ENCODE measurements at regions not wholly inside any gene's neighbourhood (a gene's known extent, or its start where the extent isn't known, plus 50 kb on each side); places are given as distances from the start of the nearest gene placed in this dataset.

DNA sequence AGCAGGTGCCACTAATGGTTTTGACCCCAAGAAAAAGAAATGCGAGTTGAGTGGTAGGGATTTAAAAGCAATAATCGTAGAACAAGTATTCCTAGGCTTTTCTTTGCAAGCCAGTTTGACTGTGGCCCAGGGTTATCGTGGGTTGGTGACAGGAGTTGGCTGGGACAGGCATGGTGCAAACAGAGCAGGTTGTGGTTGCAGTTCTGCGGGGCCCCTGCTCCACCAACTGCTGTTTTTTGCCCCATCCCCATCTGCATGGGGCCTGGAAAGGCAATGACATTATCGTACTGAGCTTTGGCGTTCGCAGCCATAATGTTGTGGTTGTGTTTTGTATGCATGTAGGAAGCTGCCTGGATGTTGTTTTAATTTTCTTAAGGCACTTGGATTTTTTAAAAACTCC, 274.0 kb downstream of the TSN start:
- FAIRE-seq (no peak), DNase-seq (no peak)
- H3K4me1 ChIP-seq (ENCODE audit: control insufficient read depth in 2 of 3, insufficient read depth in 2 of 3, low read depth in 1 of 3, low read length in 3 of 3), result peaks cover 0 to 2% (median 0%) of the 10 kb centered on the region in 3 donors
- no peaks in the 10 kb centered on the region for H3K36me3 ChIP-seq (ENCODE audit: control insufficient read depth in 2 of 3, insufficient read depth in 3 of 3, low read length in 3 of 3)
- no peak overlapping the region for H3K4me3 ChIP-seq (ENCODE audit: low read length in 3 of 3)
- no peak overlapping the region for H3K27ac ChIP-seq (ENCODE audit: low read depth in 2 of 2, low read length in 2 of 2)
- H3K9me3 ChIP-seq (ENCODE audit: control insufficient read depth in 2 of 3, insufficient read depth in 1 of 3, low read length in 3 of 3), result no peaks in the 10 kb centered on the region
- H3K27me3 ChIP-seq (ENCODE audit: control insufficient read depth, insufficient read depth, low read length), result no peaks in the 10 kb centered on the region
- TF ChIP-seq, protein P1, sequence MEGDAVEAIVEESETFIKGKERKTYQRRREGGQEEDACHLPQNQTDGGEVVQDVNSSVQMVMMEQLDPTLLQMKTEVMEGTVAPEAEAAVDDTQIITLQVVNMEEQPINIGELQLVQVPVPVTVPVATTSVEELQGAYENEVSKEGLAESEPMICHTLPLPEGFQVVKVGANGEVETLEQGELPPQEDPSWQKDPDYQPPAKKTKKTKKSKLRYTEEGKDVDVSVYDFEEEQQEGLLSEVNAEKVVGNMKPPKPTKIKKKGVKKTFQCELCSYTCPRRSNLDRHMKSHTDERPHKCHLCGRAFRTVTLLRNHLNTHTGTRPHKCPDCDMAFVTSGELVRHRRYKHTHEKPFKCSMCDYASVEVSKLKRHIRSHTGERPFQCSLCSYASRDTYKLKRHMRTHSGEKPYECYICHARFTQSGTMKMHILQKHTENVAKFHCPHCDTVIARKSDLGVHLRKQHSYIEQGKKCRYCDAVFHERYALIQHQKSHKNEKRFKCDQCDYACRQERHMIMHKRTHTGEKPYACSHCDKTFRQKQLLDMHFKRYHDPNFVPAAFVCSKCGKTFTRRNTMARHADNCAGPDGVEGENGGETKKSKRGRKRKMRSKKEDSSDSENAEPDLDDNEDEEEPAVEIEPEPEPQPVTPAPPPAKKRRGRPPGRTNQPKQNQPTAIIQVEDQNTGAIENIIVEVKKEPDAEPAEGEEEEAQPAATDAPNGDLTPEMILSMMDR (IDR thresholded peaks at IDR 0.05; ENCODE audit: borderline replicate concordance, extremely low read depth, insufficient read depth), result no peak
- H3K9ac ChIP-seq (ENCODE audit: low read length in 3 of 3), result no peak overlapping the region
- intact Hi-C loops (cut with DNase I), result no loop called here

DNA sequence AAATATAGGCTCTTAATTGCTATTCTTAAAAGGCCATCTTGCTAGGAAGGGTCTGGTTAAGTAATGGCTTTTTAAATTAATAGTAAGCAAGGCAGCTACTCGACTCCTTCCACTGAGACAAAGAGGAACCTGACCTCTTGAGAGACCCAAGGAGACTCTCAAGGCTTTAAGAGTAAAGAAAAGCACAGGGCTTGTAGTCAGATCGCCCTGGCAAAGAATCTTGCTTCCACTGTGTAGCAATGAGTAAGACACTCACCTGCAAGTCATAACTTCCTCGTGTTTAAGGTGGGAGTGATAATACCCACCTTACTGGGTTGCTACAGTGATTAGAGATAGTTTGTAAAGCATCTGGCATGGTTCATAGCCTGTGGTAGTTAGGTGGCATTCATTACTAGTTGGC, 274.5 kb downstream of the TSN start:
- no peak for DNase-seq
- Histone ChIP-seq H3K36me3 (ENCODE audit: control insufficient read depth in 2 of 3, insufficient read depth in 3 of 3, low read length in 3 of 3) (no peaks in the 10 kb centered on the region), H3K4me3 (ENCODE audit: low read length in 3 of 3) (no peak overlapping the region), H3K9ac (ENCODE audit: low read length in 3 of 3) (no peak overlapping the region), H3K27me3 (ENCODE audit: control insufficient read depth, insufficient read depth, low read length) (no peaks in the 10 kb centered on the region), H3K9me3 (ENCODE audit: control insufficient read depth in 2 of 3, insufficient read depth in 1 of 3, low read length in 3 of 3) (no peaks in the 10 kb centered on the region), H3K27ac (ENCODE audit: low read depth in 2 of 2, low read length in 2 of 2) (no peak overlapping the region), H3K4me1 (ENCODE audit: control insufficient read depth in 2 of 3, insufficient read depth in 2 of 3, low read depth in 1 of 3, low read length in 3 of 3) (peaks cover 0 to 2% (median 0%) of the 10 kb centered on the region in 3 donors)
- FAIRE-seq, result no peak
- intact Hi-C loops (cut with DNase I), result no loop called here
- TF ChIP-seq, protein P1 (IDR thresholded peaks at IDR 0.05; ENCODE audit: borderline replicate concordance, extremely low read depth, insufficient read depth), result no peak

DNA sequence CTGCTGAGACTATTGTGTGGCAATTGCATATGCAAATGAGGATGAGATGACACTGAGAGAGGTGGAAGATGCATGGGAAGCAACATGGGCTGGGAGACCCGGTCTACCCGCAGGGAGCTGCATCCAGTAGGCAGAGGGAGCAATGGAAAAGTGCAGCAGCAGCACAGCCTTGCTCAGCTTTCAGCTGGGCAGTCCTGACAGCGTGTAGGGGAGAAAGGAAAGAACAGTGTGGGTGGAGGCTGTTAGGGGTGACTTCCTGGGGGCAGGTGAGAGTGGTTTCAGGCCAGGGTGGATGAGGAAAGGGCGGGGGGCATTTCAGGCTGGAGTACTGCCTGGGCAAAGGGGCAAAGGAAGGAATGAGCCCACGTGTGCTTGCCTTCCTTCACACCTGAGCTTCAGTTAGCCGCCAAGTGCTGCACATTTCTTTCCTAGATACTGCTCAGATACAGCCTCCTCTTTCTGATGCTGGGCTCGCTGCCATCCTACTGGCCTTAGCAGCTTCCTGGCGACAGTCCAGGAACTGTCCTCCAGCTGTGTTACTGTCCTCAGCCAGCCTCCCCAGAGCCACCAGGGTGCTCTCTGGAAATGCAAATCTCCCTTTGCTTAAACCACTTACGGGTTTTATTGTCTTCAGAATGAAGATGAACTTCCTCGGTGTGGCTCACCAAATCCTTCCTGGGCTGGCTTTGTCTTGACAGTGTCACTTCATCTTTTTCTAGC, 276.3 kb downstream of the TSN start:
- no peak overlapping the region for H3K9ac ChIP-seq (ENCODE audit: low read length in 3 of 3)
- H3K27me3 ChIP-seq (ENCODE audit: control insufficient read depth, insufficient read depth, low read length), result no peaks in the 10 kb centered on the region
- DNase-seq (no peak), FAIRE-seq (no peak)
- H3K9me3 ChIP-seq (ENCODE audit: control insufficient read depth in 2 of 3, insufficient read depth in 1 of 3, low read length in 3 of 3), result no peaks in the 10 kb centered on the region
- intact Hi-C loops (cut with DNase I), result no loop called here
- no peak overlapping the region for H3K27ac ChIP-seq (ENCODE audit: low read depth in 2 of 2, low read length in 2 of 2)
- H3K4me1 ChIP-seq (ENCODE audit: control insufficient read depth in 2 of 3, insufficient read depth in 2 of 3, low read depth in 1 of 3, low read length in 3 of 3), result peaks cover 0 to 2% (median 0%) of the 10 kb centered on the region in 3 donors
- no peak overlapping the region for H3K4me3 ChIP-seq (ENCODE audit: low read length in 3 of 3)
- H3K36me3 ChIP-seq (ENCODE audit: control insufficient read depth in 2 of 3, insufficient read depth in 3 of 3, low read length in 3 of 3), result no peaks in the 10 kb centered on the region
- TF ChIP-seq, protein P1 (IDR thresholded peaks at IDR 0.05; ENCODE audit: borderline replicate concordance, extremely low read depth, insufficient read depth), result no peak

DNA sequence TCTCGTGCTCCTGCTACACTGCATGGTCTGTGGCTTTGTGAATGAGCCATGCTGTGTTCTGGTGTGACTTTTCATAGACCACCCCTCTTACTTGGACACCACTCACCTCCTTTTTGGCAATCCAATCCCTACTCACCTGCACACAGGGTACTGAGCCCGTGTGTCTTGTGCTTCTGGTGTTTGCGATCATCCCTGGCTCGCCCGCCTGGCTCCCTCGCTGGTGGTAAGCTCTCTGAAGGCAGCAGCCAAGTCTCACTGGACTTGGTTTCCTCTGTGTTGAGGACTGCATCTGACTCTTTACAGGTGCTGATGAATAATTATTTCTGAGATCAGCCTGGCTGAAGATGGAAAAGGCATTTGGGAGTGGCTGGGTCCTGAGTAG, 276.8 kb downstream of the TSN start:
- TF ChIP-seq, protein P1 (IDR thresholded peaks at IDR 0.05; ENCODE audit: borderline replicate concordance, extremely low read depth, insufficient read depth), result no peak
- FAIRE-seq (no peak), DNase-seq (no peak)
- Histone ChIP-seq H3K9ac (ENCODE audit: low read length in 3 of 3) (no peak overlapping the region), H3K4me3 (ENCODE audit: low read length in 3 of 3) (no peak overlapping the region), H3K9me3 (ENCODE audit: control insufficient read depth in 2 of 3, insufficient read depth in 1 of 3, low read length in 3 of 3) (no peaks in the 10 kb centered on the region), H3K36me3 (ENCODE audit: control insufficient read depth in 2 of 3, insufficient read depth in 3 of 3, low read length in 3 of 3) (no peaks in the 10 kb centered on the region), H3K27ac (ENCODE audit: low read depth in 2 of 2, low read length in 2 of 2) (no peak overlapping the region), H3K27me3 (ENCODE audit: control insufficient read depth, insufficient read depth, low read length) (no peaks in the 10 kb centered on the region), H3K4me1 (ENCODE audit: control insufficient read depth in 2 of 3, insufficient read depth in 2 of 3, low read depth in 1 of 3, low read length in 3 of 3) (peaks cover 0 to 2% (median 0%) of the 10 kb centered on the region in 3 donors)
- intact Hi-C loops (cut with DNase I), result no loop called here
